HL-60 (cell line): ENCODE measurements at regions not wholly inside any gene's neighbourhood (a gene's known extent, or its start where the extent isn't known, plus 50 kb on each side); places are given as distances from the start of the nearest gene placed in this dataset.
"Not testable (repeated sequence)": the region's sequence is repeated elsewhere in the genome, so short reads cannot be mapped to it uniquely, and the experiment has no call there.

Experiments used
- DNase-seq, 2 experiments: peaks; one replicate each; pipeline ENCODE4 v3.0.0-alpha.2; 2010 to 2020; ENCODE audit warnings: low read depth in 1 of 2, low spot score in 1 of 2
- H3K27ac ChIP-seq: fragments of 250-450 bp; sonication (Bioruptor Pico); replicated peaks from 2 replicates; pipeline ENCODE4 v1.5.1; 2020; ENCODE audit warnings: mild to moderate bottlenecking, moderate library complexity
- H3K27me3 ChIP-seq: fragments of 250-450 bp; sonication (Bioruptor Pico); 2 replicates; pipeline ENCODE4 v1.5.1; 2021; ENCODE audit warnings: mild to moderate bottlenecking, moderate library complexity; ENCODE audit not compliant: insufficient read depth, poor library complexity, severe bottlenecking
- H3K4me3 ChIP-seq: replicated peaks from 2 replicates; pipeline ENCODE4 v1.5.1; 2011; ENCODE audit warnings: mild to moderate bottlenecking, control low read depth, low read length; ENCODE audit not compliant: insufficient read depth

DNA sequence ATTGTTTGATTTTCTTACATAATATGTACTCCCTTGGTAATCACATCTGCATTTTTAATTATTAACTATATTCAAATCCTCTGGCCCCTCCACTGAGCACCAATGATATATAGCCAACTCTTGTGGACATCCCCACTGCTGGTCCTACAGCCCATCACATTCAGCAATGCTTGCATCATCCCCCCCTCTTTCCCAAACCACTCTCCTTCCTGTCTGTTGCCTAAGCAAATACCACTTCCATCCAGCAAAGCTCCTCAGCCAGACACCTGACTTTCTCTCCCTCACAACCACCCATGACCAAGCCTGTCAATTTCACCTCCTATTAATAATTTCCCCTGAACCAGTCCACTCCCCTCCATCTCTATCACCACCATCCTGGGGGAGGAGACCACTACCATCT, 330.1 kb downstream of the GOLGA6L6 start:
- H3K4me3 ChIP-seq, H3K27me3 ChIP-seq, H3K27ac ChIP-seq: not testable (repeated sequence)
- peak in 1 of 2 experiments; percentile 2 for DNase-seq

DNA sequence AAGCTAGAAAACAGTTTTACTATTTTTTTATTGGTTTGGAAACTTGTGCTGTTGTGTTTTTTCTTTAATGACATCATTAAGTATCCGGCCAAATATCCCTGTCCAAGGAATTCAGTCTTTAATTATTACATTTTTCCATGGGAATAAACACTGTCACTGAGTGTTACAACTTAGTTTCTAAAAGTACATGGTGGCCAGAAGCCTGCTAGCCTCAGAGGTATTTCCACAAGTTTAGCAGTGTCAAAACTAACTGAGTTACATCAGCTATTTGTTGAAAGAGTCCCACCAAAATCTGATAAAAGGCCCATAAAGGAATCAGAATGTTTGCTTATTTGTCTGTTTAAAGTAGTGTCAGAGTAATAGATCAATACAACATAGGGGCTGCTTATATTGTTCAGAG, 331.6 kb downstream of the GOLGA6L6 start:
- H3K27me3 ChIP-seq, DNase-seq, H3K4me3 ChIP-seq, H3K27ac ChIP-seq: not testable (repeated sequence)

DNA sequence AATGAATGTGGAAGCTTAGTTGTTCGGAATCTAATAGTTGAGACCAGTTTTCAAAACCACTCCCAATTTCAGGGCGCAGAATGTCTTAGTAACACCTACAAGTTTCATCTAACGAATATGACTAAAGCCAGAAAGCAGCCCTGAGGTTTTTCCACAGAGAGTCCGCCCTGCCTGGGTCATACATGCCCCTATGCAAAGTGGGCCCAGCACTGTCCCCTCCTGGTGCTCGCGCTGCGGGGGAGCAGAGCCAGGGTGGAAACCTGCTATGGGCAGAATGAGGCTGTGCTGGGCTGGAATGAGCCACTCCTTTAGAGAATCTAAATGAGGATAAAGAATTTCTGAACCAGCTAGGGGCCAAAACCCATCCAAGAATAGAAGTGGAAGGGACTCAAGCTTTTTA, 334.0 kb downstream of the GOLGA6L6 start:
- H3K27me3 ChIP-seq, H3K4me3 ChIP-seq, H3K27ac ChIP-seq, DNase-seq: not testable (repeated sequence)

DNA sequence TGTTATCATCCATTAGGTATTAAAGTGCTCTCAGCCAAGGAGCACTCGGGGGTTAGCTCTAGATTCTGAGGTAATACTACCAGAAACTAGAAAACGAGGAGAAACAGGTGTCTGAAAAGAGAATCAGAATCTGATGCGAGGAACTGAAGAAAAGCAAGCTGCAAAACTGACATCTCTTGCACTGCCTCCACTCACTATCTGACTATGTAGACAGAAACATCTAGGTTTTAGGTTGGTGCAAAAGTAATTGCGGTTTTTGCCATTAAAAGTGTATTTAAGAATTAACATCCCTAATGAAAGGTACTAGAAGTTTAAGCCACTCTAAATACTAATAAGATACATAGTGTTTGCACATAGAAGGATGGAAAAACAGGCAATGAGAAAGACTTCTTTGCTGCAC, 334.4 kb downstream of the GOLGA6L6 start:
- DNase-seq, H3K4me3 ChIP-seq, H3K27ac ChIP-seq, H3K27me3 ChIP-seq: not testable (repeated sequence)

DNA sequence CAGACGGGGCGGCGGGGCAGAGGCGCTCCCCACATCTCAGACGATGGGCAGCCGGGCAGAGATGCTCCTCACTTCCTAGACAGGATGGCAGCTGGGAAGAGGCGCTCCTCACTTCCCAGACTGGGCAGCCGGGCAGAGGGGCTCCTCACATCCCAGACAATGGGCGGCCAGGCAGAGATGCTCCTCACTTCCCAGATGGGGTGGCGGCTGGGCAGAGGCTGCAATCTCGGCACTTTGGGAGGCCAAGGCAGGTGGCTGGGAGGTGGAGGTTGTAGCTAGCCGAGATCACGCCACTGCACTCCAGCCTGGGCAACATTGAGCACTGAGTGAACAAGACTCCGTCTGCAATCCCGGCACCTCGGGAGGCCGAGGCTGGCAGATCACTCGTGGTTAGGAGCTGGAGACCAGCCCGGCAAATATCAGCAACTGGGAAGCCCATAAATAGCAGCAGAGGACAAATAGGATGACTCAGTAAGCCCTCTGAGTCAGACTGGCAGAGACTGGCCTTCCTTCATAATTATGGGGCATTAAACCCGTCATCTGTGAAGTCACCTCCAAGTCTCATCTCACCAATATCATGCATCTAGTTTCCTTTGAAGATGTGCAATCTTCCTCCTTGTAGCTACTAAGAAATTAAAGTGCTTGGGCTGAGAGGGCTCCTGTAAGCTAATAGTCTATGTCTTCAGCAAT, 337.3 kb downstream of the GOLGA6L6 start:
- not testable (repeated sequence) for DNase-seq, H3K27me3 ChIP-seq, H3K4me3 ChIP-seq, H3K27ac ChIP-seq

DNA sequence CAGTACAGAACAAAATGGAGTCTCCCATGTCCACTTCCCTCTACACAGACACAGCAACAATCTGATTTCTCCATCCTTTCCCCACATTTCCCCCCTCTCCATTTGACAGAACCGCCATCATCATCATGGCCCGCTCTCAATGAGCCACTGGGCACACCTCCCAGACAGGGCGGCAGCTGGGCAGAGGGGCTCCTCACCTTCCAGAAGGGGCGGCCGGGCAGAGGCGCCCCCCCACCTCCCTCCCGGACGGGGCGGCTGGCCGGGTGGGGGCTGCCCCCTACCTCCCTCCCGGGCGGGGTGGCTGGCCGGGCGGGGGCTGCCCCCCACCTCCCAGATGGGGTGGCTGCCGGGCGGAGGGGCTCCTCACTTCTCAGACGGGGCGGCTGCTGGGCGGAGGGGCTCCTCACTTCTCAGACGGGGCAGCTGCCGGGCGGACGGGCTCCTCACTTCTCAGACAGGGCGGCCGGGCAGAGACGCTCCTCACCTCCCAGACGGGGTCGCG, 337.9 kb downstream of the GOLGA6L6 start:
- H3K27ac ChIP-seq, DNase-seq, H3K27me3 ChIP-seq, H3K4me3 ChIP-seq: not testable (repeated sequence)

DNA sequence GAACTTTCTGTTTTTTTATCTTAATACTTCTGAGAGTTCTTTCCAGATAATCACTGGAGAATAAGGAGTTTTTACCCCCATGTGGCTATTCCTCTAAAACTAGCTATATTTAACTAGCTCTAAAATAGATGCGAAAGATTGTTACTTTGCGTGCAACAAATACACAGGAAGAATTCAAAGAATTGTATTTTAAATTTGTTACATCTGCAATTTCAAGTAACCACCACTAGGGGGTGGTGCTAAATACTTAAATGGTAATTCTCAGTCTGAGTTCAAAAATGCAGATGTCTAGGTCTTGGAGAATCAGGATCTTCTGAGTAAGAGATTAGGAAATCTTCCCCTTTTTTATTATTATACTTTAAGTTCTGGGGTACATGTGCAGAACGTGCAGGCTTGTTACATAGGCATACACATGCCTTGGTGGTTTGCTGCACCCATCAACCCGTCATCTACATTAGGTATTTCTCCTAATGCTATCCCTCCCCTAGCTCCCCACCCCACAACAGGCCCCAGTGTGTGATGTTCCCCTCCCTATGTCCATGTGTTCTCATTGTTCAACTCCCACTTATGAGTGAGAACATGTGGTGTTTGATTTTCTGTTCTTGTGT, 346.9 kb downstream of the GOLGA6L6 start:
- not testable (repeated sequence) for DNase-seq, H3K27me3 ChIP-seq, H3K27ac ChIP-seq, H3K4me3 ChIP-seq

DNA sequence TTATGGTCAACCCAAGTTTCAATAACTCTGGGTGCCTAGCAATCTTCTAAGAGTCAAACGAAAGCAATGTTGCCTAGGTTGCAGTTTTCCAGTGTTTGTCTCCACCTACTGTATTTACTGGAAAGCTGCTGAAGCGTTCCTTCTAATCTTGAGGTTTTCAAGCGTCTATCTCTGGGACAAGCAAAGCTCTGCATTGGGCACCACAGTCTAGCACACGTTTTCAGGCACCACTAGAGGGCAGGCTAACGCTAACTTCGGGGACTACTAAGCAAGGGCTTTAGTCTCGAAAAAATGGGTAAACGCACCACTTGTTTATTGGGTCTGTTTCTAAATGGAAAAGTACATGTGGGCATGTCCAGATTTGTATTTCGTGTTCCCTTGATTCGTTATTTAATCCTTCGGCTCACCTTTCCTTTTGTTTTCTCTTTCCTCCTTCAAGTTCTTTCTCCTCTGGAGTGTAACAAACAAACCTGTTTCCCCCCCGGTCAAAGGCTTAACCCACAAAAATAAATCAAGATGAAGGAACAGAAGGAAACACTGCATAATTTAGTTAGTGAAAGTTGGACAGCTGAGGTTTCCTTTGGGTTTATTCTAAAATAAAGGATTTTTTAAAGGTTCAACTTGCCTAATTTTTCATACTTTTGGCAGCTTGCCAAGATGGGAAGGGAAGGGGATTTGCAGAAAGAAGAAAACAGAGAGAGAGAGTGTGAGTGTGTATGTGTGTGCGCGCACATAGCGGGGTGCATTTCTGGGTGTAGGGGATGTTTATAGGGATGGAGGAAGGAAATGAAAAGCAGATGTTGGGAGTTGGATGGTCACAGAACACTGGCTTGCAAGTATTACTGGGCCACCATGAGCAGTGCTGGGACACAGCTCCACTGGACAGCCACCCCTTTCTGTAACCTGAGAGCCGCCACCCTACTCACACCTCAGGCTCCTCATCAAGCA, 348.3 kb downstream of the GOLGA6L6 start:
- not testable (repeated sequence) for H3K4me3 ChIP-seq, H3K27me3 ChIP-seq, H3K27ac ChIP-seq
- DNase-seq, result peak; percentile 2 to 62

DNA sequence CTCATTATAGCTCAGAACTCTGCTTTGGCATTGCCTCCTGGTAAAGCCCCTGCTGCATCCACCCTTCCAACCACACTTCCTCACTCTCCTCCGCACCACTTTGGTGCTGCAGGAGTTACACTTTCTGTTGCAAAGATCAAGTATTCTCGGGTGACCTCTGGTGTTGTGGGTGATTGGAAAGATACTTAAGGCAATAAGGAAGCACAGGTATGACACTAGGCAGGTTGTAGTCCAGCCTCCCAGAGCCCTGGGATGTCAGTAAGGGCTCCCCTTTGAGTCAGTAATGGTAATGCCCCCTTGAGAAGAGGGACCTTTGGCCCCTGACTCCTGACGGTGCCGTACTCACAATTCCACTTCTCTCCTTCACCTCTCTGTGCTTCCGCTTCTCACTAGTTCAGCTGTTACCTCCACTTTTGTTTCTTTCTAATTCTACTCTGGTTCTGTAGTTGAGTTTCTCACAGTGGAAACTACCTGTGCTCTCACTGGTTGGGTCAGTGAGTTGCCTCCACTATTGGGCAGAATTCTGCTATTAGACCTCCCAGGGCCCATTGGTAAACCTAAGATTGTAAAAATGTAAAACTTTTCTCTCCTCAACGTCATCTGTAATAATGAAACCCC, 350.0 kb downstream of the GOLGA6L6 start:
- DNase-seq, result not testable (repeated sequence)

DNA sequence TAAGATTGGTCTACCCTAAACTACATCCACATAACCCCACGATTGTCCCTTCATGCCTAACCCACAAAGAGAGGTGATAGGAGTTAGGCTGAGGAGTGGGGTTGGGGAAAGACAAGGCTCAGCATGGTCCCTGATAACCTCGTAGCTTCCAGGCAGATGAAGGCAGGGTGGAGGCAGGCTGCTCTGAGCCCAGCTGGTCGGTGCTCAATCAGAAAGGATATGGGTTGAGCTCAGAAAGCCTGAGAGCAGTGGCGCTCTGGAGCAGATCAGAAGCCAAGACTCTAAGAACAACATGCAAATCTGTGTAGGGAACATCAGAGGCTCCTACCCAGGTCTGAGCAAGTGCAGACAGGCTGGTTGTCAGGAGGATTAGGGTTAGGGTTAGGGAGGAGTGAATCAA, 353.0 kb downstream of the GOLGA6L6 start:
- DNase-seq, H3K27ac ChIP-seq, H3K27me3 ChIP-seq, H3K4me3 ChIP-seq: not testable (repeated sequence)

More for the DNA sequence above, 350.0 kb downstream of the GOLGA6L6 start:
- H3K27me3 ChIP-seq, H3K4me3 ChIP-seq, H3K27ac ChIP-seq: not testable (repeated sequence)

DNA sequence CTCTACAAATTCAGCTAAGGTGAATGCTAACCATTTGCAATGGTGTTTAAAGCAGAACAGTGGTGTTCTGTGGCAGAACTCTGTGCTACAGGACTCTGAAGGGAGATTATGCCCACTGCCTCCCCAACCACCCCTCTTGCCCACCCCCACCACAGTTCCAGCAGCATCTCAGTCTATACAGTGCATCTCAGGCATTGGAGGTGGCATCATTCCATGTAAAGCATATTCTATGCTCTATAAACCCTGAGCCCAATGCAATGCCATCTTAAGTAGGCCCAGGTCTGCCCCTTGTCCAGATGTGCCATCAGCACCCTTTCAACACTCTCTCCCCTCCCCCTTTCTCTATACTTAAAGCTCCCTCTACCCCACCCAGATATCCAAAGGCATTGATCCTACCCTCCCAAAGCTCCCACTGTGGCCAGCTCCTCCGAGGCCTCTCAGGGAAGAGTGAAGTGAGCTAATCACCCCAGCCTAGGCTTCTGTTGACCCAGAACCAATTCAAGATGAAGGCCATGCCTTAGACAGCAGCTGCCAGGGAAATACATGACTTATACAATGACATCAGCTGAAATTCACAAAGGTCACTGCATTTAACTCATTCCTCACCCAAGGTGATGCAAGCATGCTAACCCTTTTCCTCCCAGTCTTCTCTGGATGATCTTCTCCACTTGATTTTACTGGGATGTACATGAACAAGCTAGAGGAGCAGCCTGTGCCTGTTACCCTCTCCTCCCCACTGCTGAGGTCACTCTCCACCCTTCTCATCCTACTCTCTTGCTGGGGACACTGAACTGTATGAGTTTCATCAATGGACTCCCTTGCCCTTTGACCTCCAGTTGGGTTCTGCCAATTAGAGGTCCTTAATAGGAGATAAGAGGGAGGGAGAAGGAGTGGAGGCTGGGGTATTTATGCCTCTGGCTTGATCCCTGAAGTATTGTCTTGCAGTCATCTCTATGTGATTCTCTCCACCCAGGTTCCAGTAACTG, 353.9 kb downstream of the GOLGA6L6 start:
- DNase-seq, H3K27me3 ChIP-seq, H3K27ac ChIP-seq, H3K4me3 ChIP-seq: not testable (repeated sequence)

DNA sequence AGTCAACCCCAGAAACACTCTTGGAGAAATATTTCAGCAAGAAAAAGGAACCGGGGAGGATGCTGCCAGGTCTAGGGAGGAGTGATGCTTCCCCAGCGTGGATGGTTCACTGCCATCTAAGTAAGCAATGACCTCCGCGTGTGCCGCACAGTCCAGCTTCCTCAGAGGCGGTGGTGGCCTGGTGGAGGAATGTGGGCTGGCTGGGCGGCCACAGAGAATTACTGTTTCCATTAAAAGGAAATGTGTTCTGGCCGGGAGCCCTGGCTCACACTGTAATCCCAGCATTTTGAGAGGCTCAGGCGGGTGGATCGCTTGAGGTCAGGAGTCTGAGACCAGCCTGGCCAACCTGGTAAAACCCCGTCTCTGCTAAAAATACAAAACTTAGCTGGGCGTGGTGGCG, 356.7 kb downstream of the GOLGA6L6 start:
- not testable (repeated sequence) for H3K27me3 ChIP-seq, DNase-seq, H3K4me3 ChIP-seq

DNA sequence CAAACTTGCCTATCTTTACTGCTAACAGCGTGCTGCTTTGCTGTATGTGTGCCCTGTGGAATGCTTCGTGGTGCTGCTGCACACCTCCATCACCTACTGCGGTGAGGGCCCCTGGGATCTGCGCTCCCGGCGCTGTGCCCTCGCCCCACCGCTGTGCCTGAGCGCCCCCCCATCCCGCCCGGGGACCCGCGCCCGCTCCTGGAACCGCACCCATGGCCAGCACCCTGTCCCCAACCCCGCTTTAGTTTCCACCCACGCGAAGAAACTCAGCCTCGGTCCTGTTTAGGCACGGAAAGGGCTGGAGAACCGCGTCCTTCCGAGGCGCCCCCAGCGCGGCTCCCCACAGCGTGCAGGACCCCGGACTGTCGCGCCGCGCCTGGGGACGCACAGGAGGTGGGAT, 373.4 kb downstream of the GOLGA6L6 start:
- H3K27ac ChIP-seq, DNase-seq, H3K4me3 ChIP-seq, H3K27me3 ChIP-seq: not testable (repeated sequence)

More for the DNA sequence above, 356.7 kb downstream of the GOLGA6L6 start:
- not testable (repeated sequence) for H3K27ac ChIP-seq
